Sigmoid colon (tissue), 4 donors: ENCODE measurements at regions not wholly inside any gene's neighbourhood (a gene's known extent, or its start where the extent isn't known, plus 50 kb on each side); places are given as distances from the start of the nearest gene placed in this dataset.

Experiments
- CTCF ChIP-seq, 4 experiments: fragments of 450-650 bp in 3 of 4; fragments of 200-600 bp in 1 of 4; IDR thresholded peaks; one replicate each; pipeline ENCODE4 v1.5.1; 2016 to 2019; ENCODE audit warnings: antibody characterized with exemption in 4 of 4, mild to moderate bottlenecking in 3 of 4, moderate library complexity in 2 of 4
- EP300 ChIP-seq, 4 donors: sonication (generic); formaldehyde crosslinking; IDR thresholded peaks; one replicate each; pipeline ENCODE4 v1.6.1; 2017; ENCODE audit warnings: antibody characterized with exemption in 4 of 4
- POLR2A ChIP-seq, 2 donors: fragments of 450-650 bp; IDR thresholded peaks; one replicate each; pipeline ENCODE4 v1.6.1; 2016; ENCODE audit warnings: antibody characterized with exemption in 2 of 2, mild to moderate bottlenecking in 2 of 2, moderate library complexity in 2 of 2

GRCh38 chr2:176569574-176569973 is 300.3 kb downstream of the MTX2 start:
- TF ChIP-seq CTCF (IDR thresholded peaks at IDR 0.05) (no peak), EP300 (IDR thresholded peaks at IDR 0.05) (no peak), POLR2A (IDR thresholded peaks at IDR 0.05) (no peak)
